Adrenal gland (tissue), 5 donors: ENCODE measurements at regions not wholly inside any gene's neighbourhood (a gene's known extent, or its start where the extent isn't known, plus 50 kb on each side); places are given as distances from the start of the nearest gene placed in this dataset.
"Not testable (repeated sequence)": the region's sequence is repeated elsewhere in the genome, so short reads cannot be mapped to it uniquely, and the experiment has no call there.

ENCODE experiments used
- CTCF ChIP-seq, 6 experiments: fragments of 450-650 bp in 4 of 6; fragments of 200-600 bp in 2 of 6; sonication (generic) in 1 of 6; IDR thresholded peaks; 1 replicate in 5 of 6; 2 replicates in 1 of 6; pipeline versions ENCODE4 v1.5.1 to v1.8.0; 2016 to 2021; ENCODE audit warnings: antibody characterized with exemption in 6 of 6, mild to moderate bottlenecking in 2 of 6, moderate library complexity in 1 of 6
- POLR2A ChIP-seq, 2 donors: fragments of 450-650 bp; IDR thresholded peaks; one replicate each; pipeline ENCODE4 v1.6.1; 2017; ENCODE audit warnings: antibody characterized with exemption in 2 of 2, mild to moderate bottlenecking in 2 of 2, moderate library complexity in 1 of 2
- donor health status: DM: no; HTN: no; CAD: no.

GRCh38 chr10:65054701-65055100 lies 1533.5 kb downstream of the REEP3 start:
- not testable (repeated sequence) for TF ChIP-seq CTCF, POLR2A (IDR thresholded peaks at IDR 0.05)
